ENCODE measurements at regions not wholly inside any gene's neighbourhood (a gene's known extent, or its start where the extent isn't known, plus 50 kb on each side); places are given as distances from the start of the nearest gene placed in this dataset.
A peak's percentile ranks its signal among the peaks of the same experiment; 100 is the strongest.

- peaks cover 4% of the 10 kb centered on the region; the same call in 1 of the 2 replicates for H3F3A ChIP-seq (ENCODE audit: insufficient read depth, low read length)
- no peaks in the 10 kb centered on the region for H3K79me2 ChIP-seq (ENCODE audit: insufficient read depth, low read length)
- peak overlapping the region; percentile 60 for H3K4me2 ChIP-seq (ENCODE audit: low read length)
- no peaks in the 10 kb centered on the region for H3K36me3 ChIP-seq (ENCODE audit: insufficient read depth, low read length)
- H3K4me3 ChIP-seq (ENCODE audit: low read depth, low read length, poor library complexity, severe bottlenecking): peak overlapping the region; percentile 12
- TF ChIP-seq EZH2 (IDR thresholded peaks at IDR 0.05; ENCODE audit: borderline replicate concordance, low read length): no peak
- TF ChIP-seq, protein P1, sequence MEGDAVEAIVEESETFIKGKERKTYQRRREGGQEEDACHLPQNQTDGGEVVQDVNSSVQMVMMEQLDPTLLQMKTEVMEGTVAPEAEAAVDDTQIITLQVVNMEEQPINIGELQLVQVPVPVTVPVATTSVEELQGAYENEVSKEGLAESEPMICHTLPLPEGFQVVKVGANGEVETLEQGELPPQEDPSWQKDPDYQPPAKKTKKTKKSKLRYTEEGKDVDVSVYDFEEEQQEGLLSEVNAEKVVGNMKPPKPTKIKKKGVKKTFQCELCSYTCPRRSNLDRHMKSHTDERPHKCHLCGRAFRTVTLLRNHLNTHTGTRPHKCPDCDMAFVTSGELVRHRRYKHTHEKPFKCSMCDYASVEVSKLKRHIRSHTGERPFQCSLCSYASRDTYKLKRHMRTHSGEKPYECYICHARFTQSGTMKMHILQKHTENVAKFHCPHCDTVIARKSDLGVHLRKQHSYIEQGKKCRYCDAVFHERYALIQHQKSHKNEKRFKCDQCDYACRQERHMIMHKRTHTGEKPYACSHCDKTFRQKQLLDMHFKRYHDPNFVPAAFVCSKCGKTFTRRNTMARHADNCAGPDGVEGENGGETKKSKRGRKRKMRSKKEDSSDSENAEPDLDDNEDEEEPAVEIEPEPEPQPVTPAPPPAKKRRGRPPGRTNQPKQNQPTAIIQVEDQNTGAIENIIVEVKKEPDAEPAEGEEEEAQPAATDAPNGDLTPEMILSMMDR (IDR thresholded peaks at IDR 0.05; ENCODE audit: low read length): no peak
- no peaks in the 10 kb centered on the region for H3K27me3 ChIP-seq (ENCODE audit: insufficient read depth, low read length)
- peaks cover 70% of the 10 kb centered on the region for H3K4me1 ChIP-seq (ENCODE audit: insufficient read depth, low read length, severe bottlenecking)
- no peaks in the 10 kb centered on the region for H3K9me2 ChIP-seq (ENCODE audit: low read depth, low read length)
- H4K20me1 ChIP-seq (ENCODE audit: insufficient read depth, low read length): no peaks in the 10 kb centered on the region
- peaks cover 3% of the 10 kb centered on the region; the same call in 1 of the 2 replicates for H3K9me3 ChIP-seq (ENCODE audit: low read length)
- H3K9ac ChIP-seq (ENCODE audit: low read length): peak overlapping the region; percentile 60
- H2AFZ ChIP-seq (ENCODE audit: low read length): no peak overlapping the region
- peak overlapping the region; percentile 98 for H3K27ac ChIP-seq (ENCODE audit: low read depth, low read length, poor library complexity, severe bottlenecking)
Observed at GRCh38 chr7:47671358-47671757, 89.4 kb upstream of the TNS3 start.

GRCh38 chr7:47670729-47671128 is 88.8 kb upstream of the TNS3 start:
- Histone ChIP-seq H3K9me3 (ENCODE audit: low read length) (peaks cover 3% of the 10 kb centered on the region; the same call in 1 of the 2 replicates), H3K36me3 (ENCODE audit: insufficient read depth, low read length) (no peaks in the 10 kb centered on the region), H4K20me1 (ENCODE audit: insufficient read depth, low read length) (no peaks in the 10 kb centered on the region), H2AFZ (ENCODE audit: low read length) (no peak overlapping the region), H3F3A (ENCODE audit: insufficient read depth, low read length) (peaks cover 4% of the 10 kb centered on the region; the same call in 1 of the 2 replicates), H3K9me2 (ENCODE audit: low read depth, low read length) (no peaks in the 10 kb centered on the region), H3K4me2 (ENCODE audit: low read length) (peak overlapping the region; percentile 60), H3K27me3 (ENCODE audit: insufficient read depth, low read length) (no peaks in the 10 kb centered on the region), H3K79me2 (ENCODE audit: insufficient read depth, low read length) (no peaks in the 10 kb centered on the region), H3K4me1 (ENCODE audit: insufficient read depth, low read length, severe bottlenecking) (peaks cover 74% of the 10 kb centered on the region), H3K27ac (ENCODE audit: low read depth, low read length, poor library complexity, severe bottlenecking) (peak overlapping the region; percentile 98), H3K4me3 (ENCODE audit: low read depth, low read length, poor library complexity, severe bottlenecking) (peak overlapping the region; percentile 12), H3K9ac (ENCODE audit: low read length) (peak overlapping the region; percentile 60)
- no peak for TF ChIP-seq EZH2 (IDR thresholded peaks at IDR 0.05; ENCODE audit: borderline replicate concordance, low read length)
- TF ChIP-seq, protein P1 (IDR thresholded peaks at IDR 0.05; ENCODE audit: low read length): no peak

DNA sequence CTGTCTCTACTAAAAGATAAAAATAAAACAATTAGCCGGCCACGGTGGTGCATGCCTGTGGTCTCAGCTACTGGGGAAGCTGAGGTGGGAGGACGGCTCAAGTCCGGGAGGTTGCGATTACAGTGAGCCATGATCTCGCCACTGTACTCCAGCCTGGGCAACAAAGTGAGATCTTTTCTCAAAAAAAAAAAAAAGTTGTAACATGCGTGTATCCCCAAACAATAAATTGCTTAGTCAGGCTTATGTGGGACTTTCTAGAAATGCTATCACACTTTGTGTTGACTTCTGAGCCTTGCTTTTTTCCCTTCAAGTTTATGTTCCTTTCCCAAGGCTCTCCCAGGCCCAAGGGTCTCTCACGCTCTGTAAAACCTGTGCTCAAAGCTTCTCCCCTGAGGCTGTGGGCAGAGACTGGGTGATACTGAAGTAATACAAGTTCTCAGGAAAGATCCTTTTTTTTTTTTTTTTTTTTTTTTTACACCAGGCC is 88.0 kb upstream of the TNS3 start:
- peak overlapping the region; percentile 58 for H3K9ac ChIP-seq (ENCODE audit: low read length)
- H3F3A ChIP-seq (ENCODE audit: insufficient read depth, low read length): peaks cover 4% of the 10 kb centered on the region; the same call in 1 of the 2 replicates
- no peaks in the 10 kb centered on the region for H3K79me2 ChIP-seq (ENCODE audit: insufficient read depth, low read length)
- no peaks in the 10 kb centered on the region for H3K9me2 ChIP-seq (ENCODE audit: low read depth, low read length)
- H3K4me1 ChIP-seq (ENCODE audit: insufficient read depth, low read length, severe bottlenecking): peaks cover 79% of the 10 kb centered on the region
- peak overlapping the region; percentile 98 for H3K27ac ChIP-seq (ENCODE audit: low read depth, low read length, poor library complexity, severe bottlenecking)
- H3K4me3 ChIP-seq (ENCODE audit: low read depth, low read length, poor library complexity, severe bottlenecking): no peak overlapping the region
- H2AFZ ChIP-seq (ENCODE audit: low read length): no peak overlapping the region
- peaks cover 3% of the 10 kb centered on the region; the same call in 1 of the 2 replicates for H3K9me3 ChIP-seq (ENCODE audit: low read length)
- peak overlapping the region; percentile 33 for H3K4me2 ChIP-seq (ENCODE audit: low read length)
- H3K27me3 ChIP-seq (ENCODE audit: insufficient read depth, low read length): no peaks in the 10 kb centered on the region
- H3K36me3 ChIP-seq (ENCODE audit: insufficient read depth, low read length): no peaks in the 10 kb centered on the region
- no peaks in the 10 kb centered on the region for H4K20me1 ChIP-seq (ENCODE audit: insufficient read depth, low read length)
- TF ChIP-seq EZH2 (IDR thresholded peaks at IDR 0.05; ENCODE audit: borderline replicate concordance, low read length): no peak
- TF ChIP-seq, protein P1 (IDR thresholded peaks at IDR 0.05; ENCODE audit: low read length): no peak

Data from OCI-LY1 (cell line).